HEK293 (cell line): ENCODE measurements at regions not wholly inside any gene's neighbourhood (a gene's known extent, or its start where the extent isn't known, plus 50 kb on each side); places are given as distances from the start of the nearest gene placed in this dataset.

Experiments used
- CTCF ChIA-PET: fragments of 350-600 bp; formaldehyde crosslinking; extraction: SDS; loops from one replicate; lab custom pipeline; 2021; ENCODE audit warnings: antibody characterized with exemption; lab: Yijun Ruan, JAX
- POLR2A ChIA-PET: fragments of 300-600 bp; formaldehyde crosslinking; extraction: SDS; loops from one replicate; lab custom pipeline; 2020; ENCODE audit warnings: antibody characterized with exemption, inconsistent platforms; lab: Yijun Ruan, JAX
- H3K27ac ChIP-seq: fragments of 200-500 bp; sonication (Bioruptor generic); 2 replicates; pipeline ENCODE4 v1.5.1; 2014; ENCODE audit warnings: low read depth, low read length, control low read depth, inconsistent platforms; ENCODE audit errors: extremely low read depth
- H3K36me3 ChIP-seq, 2 experiments: fragments of 200-500 bp in 1 of 2; sonication (Bioruptor generic) in 1 of 2; 1 replicate in 1 of 2; 2 replicates in 1 of 2; pipeline ENCODE4 v1.5.1; 2014 to 2017; ENCODE audit warnings: inconsistent platforms in 2 of 2, low read length in 2 of 2; ENCODE audit not compliant: control insufficient read depth in 2 of 2, insufficient read depth in 1 of 2
- H3K4me1 ChIP-seq: fragments of 200-500 bp; sonication (Bioruptor generic); 2 replicates; pipeline ENCODE4 v1.5.1; 2014; ENCODE audit warnings: mild to moderate bottlenecking, low read length, inconsistent platforms; ENCODE audit not compliant: control insufficient read depth, insufficient read depth
- H3K4me3 ChIP-seq: 2 replicates; pipeline ENCODE4 v1.5.1; 2011; ENCODE audit warnings: low read depth, mild to moderate bottlenecking, control low read depth, low read length, moderate library complexity
- H3K9me3 ChIP-seq: fragments of 200-500 bp; sonication (Bioruptor generic); 2 replicates; pipeline ENCODE4 v1.5.1; 2014; ENCODE audit warnings: low read depth, low read length, inconsistent platforms; ENCODE audit not compliant: control insufficient read depth, insufficient read depth
- FEZF1 ChIP-seq: fragments of 450-650 bp; formaldehyde crosslinking; IDR thresholded peaks from 2 replicates; pipeline ENCODE4 v1.5.1; 2016; ENCODE audit warnings: missing biosample characterization, missing genetic modification characterization
- HOXC10 ChIP-seq: sonication (generic); formaldehyde crosslinking; IDR thresholded peaks from 2 replicates; pipeline ENCODE4 v1.8.1; 2023; ENCODE audit warnings: mild to moderate bottlenecking, missing genetic modification reagents
- INSM2 ChIP-seq: fragments of 450-650 bp; formaldehyde crosslinking; IDR thresholded peaks from 2 replicates; pipeline ENCODE4 v1.5.1; 2016; ENCODE audit warnings: missing biosample characterization, missing genetic modification characterization
- PRDM2 ChIP-seq: fragments of 450-650 bp; formaldehyde crosslinking; IDR thresholded peaks from 2 replicates; pipeline ENCODE4 v1.5.1; 2016; ENCODE audit warnings: missing biosample characterization, missing genetic modification characterization, borderline replicate concordance
- TSHZ1 ChIP-seq: fragments of 450-650 bp; formaldehyde crosslinking; IDR thresholded peaks from 2 replicates; pipeline ENCODE4 v1.5.1; 2016; ENCODE audit warnings: missing biosample characterization, missing genetic modification characterization, borderline replicate concordance
- ZBTB8A ChIP-seq: fragments of 450-650 bp; formaldehyde crosslinking; IDR thresholded peaks from 2 replicates; pipeline ENCODE4 v1.5.1; 2016; ENCODE audit warnings: missing biosample characterization, missing genetic modification characterization
- ZNF146 ChIP-seq: fragments of 450-650 bp; formaldehyde crosslinking; IDR thresholded peaks from 2 replicates; pipeline ENCODE4 v1.5.1; 2016; ENCODE audit warnings: missing biosample characterization, missing genetic modification characterization
- ZNF16 ChIP-seq: fragments of 450-650 bp; formaldehyde crosslinking; IDR thresholded peaks from 2 replicates; pipeline ENCODE4 v1.5.1; 2016; ENCODE audit warnings: low read depth, missing biosample characterization, missing genetic modification characterization
- ZNF23 ChIP-seq: fragments of 450-650 bp; formaldehyde crosslinking; IDR thresholded peaks from 2 replicates; pipeline ENCODE4 v1.5.1; 2016; ENCODE audit warnings: missing biosample characterization, missing genetic modification characterization, borderline replicate concordance
- ZNF324 ChIP-seq: fragments of 450-650 bp; formaldehyde crosslinking; IDR thresholded peaks from 2 replicates; pipeline ENCODE4 v1.5.1; 2016; ENCODE audit warnings: missing biosample characterization, missing genetic modification characterization
- ZNF449 ChIP-seq: fragments of 450-650 bp; formaldehyde crosslinking; IDR thresholded peaks from 2 replicates; pipeline ENCODE4 v1.5.1; 2017; ENCODE audit warnings: missing biosample characterization, mild to moderate bottlenecking, missing genetic modification characterization, moderate library complexity
- ZNF510 ChIP-seq: fragments of 450-650 bp; formaldehyde crosslinking; IDR thresholded peaks from 2 replicates; pipeline ENCODE4 v1.5.1; 2018; ENCODE audit warnings: mild to moderate bottlenecking, missing genetic modification characterization, missing biosample characterization; ENCODE audit not compliant: insufficient replicate concordance
- ZNF624 ChIP-seq: fragments of 450-650 bp; formaldehyde crosslinking; IDR thresholded peaks from 2 replicates; pipeline ENCODE4 v1.5.1; 2017; ENCODE audit warnings: missing biosample characterization, missing genetic modification characterization
- ZNF707 ChIP-seq: fragments of 450-650 bp; formaldehyde crosslinking; IDR thresholded peaks from 2 replicates; pipeline ENCODE4 v1.5.1; 2016; ENCODE audit warnings: missing biosample characterization, missing genetic modification characterization
- ZNF830 ChIP-seq: fragments of 450-650 bp; IDR thresholded peaks from 2 replicates; pipeline ENCODE4 v1.5.0; 2018; ENCODE audit warnings: missing biosample characterization, missing genetic modification characterization, low read depth, mild to moderate bottlenecking, moderate library complexity
- TF ChIP-seq, protein P1 (sequence below): fragments of 450-650 bp; formaldehyde crosslinking; IDR thresholded peaks from 2 replicates; pipeline ENCODE4 v1.5.0; 2017; ENCODE audit warnings: missing biosample characterization, missing genetic modification characterization, borderline replicate concordance

DNA sequence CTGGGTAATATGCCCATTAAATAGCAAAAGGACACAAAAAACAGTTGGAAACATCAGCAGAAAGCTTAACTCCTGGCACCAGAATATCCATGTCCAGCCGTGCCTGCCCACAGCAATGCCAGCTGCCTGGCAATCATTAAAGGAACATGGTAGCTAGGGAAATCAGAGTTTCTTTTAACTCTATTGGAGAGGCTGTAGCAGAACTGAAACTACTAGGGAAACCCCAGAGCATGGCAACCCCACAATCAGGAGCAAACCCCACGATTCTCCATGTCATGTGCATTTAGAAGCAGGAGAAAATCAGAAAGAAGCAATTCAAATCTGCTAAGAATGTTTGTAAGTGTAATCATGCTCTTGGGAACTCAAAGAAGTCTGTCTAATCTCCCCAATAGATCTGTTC, 409.0 kb upstream of the SMIM21 start:
- ChIA-PET CTCF (no interaction called here), POLR2A (no interaction called here)
- TF ChIP-seq INSM2 (tag by site-specific recombination) (no peak), ZNF23 (tag by site-specific recombination) (no peak), ZNF324 (no peak), PRDM2 (tag by site-specific recombination) (no peak), FEZF1 (no peak), ZNF16 (tag by site-specific recombination) (no peak), HOXC10 (CRISPR knock-in tag) (no peak), TSHZ1 (tag by site-specific recombination) (no peak), ZNF624 (no peak), ZNF707 (no peak), ZBTB8A (tag by site-specific recombination) (no peak), ZNF830 (tag by site-specific recombination) (no peak), ZNF449 (tag by site-specific recombination) (no peak), ZNF510 (no peak), ZNF146 (no peak)
- TF ChIP-seq, protein P1, sequence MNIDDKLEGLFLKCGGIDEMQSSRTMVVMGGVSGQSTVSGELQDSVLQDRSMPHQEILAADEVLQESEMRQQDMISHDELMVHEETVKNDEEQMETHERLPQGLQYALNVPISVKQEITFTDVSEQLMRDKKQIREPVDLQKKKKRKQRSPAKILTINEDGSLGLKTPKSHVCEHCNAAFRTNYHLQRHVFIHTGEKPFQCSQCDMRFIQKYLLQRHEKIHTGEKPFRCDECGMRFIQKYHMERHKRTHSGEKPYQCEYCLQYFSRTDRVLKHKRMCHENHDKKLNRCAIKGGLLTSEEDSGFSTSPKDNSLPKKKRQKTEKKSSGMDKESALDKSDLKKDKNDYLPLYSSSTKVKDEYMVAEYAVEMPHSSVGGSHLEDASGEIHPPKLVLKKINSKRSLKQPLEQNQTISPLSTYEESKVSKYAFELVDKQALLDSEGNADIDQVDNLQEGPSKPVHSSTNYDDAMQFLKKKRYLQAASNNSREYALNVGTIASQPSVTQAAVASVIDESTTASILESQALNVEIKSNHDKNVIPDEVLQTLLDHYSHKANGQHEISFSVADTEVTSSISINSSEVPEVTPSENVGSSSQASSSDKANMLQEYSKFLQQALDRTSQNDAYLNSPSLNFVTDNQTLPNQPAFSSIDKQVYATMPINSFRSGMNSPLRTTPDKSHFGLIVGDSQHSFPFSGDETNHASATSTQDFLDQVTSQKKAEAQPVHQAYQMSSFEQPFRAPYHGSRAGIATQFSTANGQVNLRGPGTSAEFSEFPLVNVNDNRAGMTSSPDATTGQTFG (tag by site-specific recombination) = no peak
- no peaks in the 10 kb centered on the region for H3K9me3 ChIP-seq
- H3K27ac ChIP-seq = no peak overlapping the region
- H3K4me3 ChIP-seq = no peak overlapping the region
- no peaks in the 10 kb centered on the region for H3K4me1 ChIP-seq
- H3K36me3 ChIP-seq = no peaks in the 10 kb centered on the region
